SJCRH30 (cell line): ENCODE measurements at regions not wholly inside any gene's neighbourhood (a gene's known extent, or its start where the extent isn't known, plus 50 kb on each side); places are given as distances from the start of the nearest gene placed in this dataset.

Experiments used
- DNase-seq, 2 experiments: peaks; one replicate each; pipeline ENCODE4 v3.0.0-alpha.2; 2015 to 2020
- H3K27ac ChIP-seq: fragments of 250-450 bp; sonication (Bioruptor Pico); 2 replicates; pipeline ENCODE4 v1.5.1; 2020; ENCODE audit warnings: mild to moderate bottlenecking, moderate library complexity
- H3K27me3 ChIP-seq: fragments of 250-450 bp; sonication (Bioruptor Pico); 2 replicates; pipeline ENCODE4 v1.5.1; 2020; ENCODE audit warnings: mild to moderate bottlenecking, moderate library complexity
- H3K36me3 ChIP-seq: fragments of 250-450 bp; sonication (Bioruptor Pico); 2 replicates; pipeline ENCODE4 v1.5.1; 2020; ENCODE audit warnings: mild to moderate bottlenecking, moderate library complexity
- H3K4me1 ChIP-seq: fragments of 250-450 bp; sonication (Bioruptor Pico); 2 replicates; pipeline ENCODE4 v1.5.1; 2020; ENCODE audit warnings: mild to moderate bottlenecking, moderate library complexity
- H3K4me3 ChIP-seq: fragments of 250-450 bp; sonication (Bioruptor Pico); 2 replicates; pipeline ENCODE4 v1.5.1; 2020; ENCODE audit warnings: mild to moderate bottlenecking, moderate library complexity
- H3K9me3 ChIP-seq: fragments of 250-450 bp; sonication (Bioruptor Pico); replicated peaks from 2 replicates; pipeline ENCODE4 v1.5.1; 2020; ENCODE audit warnings: mild to moderate bottlenecking, moderate library complexity

- H3K27me3 ChIP-seq = 0 out of 2 replicates have a peak, but pooled peaks cover 4% of the 10 kb centered on the region
- H3K4me3 ChIP-seq = no peak overlapping the region
- H3K9me3 ChIP-seq = no peaks in the 10 kb centered on the region
- no peak overlapping the region for H3K27ac ChIP-seq
- DNase-seq = no peak
- H3K4me1 ChIP-seq = no peaks in the 10 kb centered on the region
- H3K36me3 ChIP-seq = no peaks in the 10 kb centered on the region
These were observed 51.7 kb upstream of the DUSP10 start for GRCh38 chr1:221793439-221794078.

- no peaks in the 10 kb centered on the region for H3K36me3 ChIP-seq
- DNase-seq = no peak
These were observed 50.0 kb upstream of the DUSP10 start for GRCh38 chr1:221791846-221792245.

More at GRCh38 chr1:221791846-221792245, 50.0 kb upstream of the DUSP10 start:
- Histone ChIP-seq H3K4me1 (no peaks in the 10 kb centered on the region), H3K4me3 (no peak overlapping the region), H3K27ac (no peak overlapping the region), H3K27me3 (0 out of 2 replicates have a peak, but pooled peaks cover 4% of the 10 kb centered on the region), H3K9me3 (no peaks in the 10 kb centered on the region)
